D721Med (cell line): ENCODE measurements at regions not wholly inside any gene's neighbourhood (a gene's known extent, or its start where the extent isn't known, plus 50 kb on each side); places are given as distances from the start of the nearest gene placed in this dataset.

Source experiments
- DNase-seq: peaks from one replicate; pipeline ENCODE4 v3.0.0; 2011; ENCODE audit warnings: low spot score; ENCODE audit not compliant: insufficient read length
- FAIRE-seq: peaks from 2 replicates; lab custom pipeline; 2011; peaks lifted over from hg19 to GRCh38; lab: Jason Lieb, UNC
- CTCF ChIP-seq: IDR thresholded peaks from 2 replicates; pipeline ENCODE4 v1.5.1; 2012; ENCODE audit warnings: mild to moderate bottlenecking, control low read depth; ENCODE audit not compliant: insufficient read depth; ENCODE audit errors: missing control alignments

GRCh38 chr7:95672434-95672833 is 76.1 kb upstream of the PDK4 start:
- FAIRE-seq (no peak), DNase-seq (peak; percentile 15)
- TF ChIP-seq CTCF: no peak

- no peak for FAIRE-seq
- no peak for DNase-seq
- no peak for TF ChIP-seq CTCF
Observed at GRCh38 chr7:95669513-95669912, 73.2 kb upstream of the PDK4 start.

GRCh38 chr7:95668504-95669018 is 72.2 kb upstream of the PDK4 start:
- no peak for TF ChIP-seq CTCF
- no peak for FAIRE-seq
- no peak for DNase-seq

- TF ChIP-seq CTCF: no peak
- DNase-seq (no peak), FAIRE-seq (no peak)
Observed at GRCh38 chr7:95662987-95663386, 66.7 kb upstream of the PDK4 start.

GRCh38 chr7:95660023-95660434 is 63.7 kb upstream of the PDK4 start:
- FAIRE-seq (no peak), DNase-seq (no peak)
- TF ChIP-seq CTCF: no peak

GRCh38 chr7:95658676-95659075 is 62.4 kb upstream of the PDK4 start:
- no peak for FAIRE-seq
- DNase-seq: no peak
- TF ChIP-seq CTCF: no peak

- DNase-seq (no peak), FAIRE-seq (peak; percentile 25)
- TF ChIP-seq CTCF: no peak
Observed at GRCh38 chr7:95649546-95649945, 53.2 kb upstream of the PDK4 start.
